ENCODE measurements at regions not wholly inside any gene's neighbourhood (a gene's known extent, or its start where the extent isn't known, plus 50 kb on each side); places are given as distances from the start of the nearest gene placed in this dataset.

DNA sequence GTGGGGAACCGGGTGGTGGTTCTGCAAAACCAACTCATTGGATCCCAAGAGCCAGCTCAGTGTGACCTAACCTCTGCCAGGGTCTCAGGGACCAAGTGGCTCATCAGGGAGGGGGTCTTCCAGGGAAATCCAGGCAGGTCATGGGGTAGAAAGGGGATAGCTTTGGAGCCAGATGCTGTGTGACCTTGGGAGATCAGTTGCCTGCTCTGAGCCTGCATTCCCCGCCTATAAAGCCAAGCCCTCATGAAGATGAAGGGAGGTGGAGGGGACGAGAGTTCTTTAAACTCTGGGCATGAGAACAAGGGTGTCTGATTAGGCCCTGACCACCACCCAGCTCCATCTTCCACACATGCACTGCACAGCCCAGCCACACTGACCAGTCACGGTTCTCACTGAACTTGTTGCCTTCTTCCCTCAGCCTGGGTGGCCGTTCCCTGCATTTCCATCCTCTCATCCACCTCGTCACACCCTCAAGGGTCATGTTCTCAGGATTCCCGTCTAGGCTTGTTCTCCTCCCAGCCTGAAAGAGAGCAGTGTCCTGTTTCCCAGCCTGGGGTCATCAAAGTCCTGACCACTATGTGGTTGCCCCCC lies 475.5 kb downstream of the TBC1D22A start:
- no peak for DNase-seq

DNA sequence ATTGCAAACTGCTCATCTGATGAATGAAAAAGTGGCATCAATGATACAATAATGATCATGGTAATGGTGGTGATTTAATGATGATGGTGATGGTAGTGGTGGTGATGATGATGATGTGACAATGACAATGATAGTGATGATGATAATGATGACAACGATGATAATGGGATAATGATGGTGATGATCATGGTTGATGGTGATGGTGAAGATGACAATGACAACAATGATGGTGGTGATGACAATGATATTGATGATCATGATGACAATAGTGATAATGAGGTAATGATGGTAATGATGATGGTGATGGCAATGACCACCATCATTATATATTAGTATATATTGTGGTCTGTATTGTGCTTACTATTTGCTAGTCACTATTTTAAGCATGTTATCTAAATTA lies 474.3 kb downstream of the TBC1D22A start:
- DNase-seq, result no peak

DNA sequence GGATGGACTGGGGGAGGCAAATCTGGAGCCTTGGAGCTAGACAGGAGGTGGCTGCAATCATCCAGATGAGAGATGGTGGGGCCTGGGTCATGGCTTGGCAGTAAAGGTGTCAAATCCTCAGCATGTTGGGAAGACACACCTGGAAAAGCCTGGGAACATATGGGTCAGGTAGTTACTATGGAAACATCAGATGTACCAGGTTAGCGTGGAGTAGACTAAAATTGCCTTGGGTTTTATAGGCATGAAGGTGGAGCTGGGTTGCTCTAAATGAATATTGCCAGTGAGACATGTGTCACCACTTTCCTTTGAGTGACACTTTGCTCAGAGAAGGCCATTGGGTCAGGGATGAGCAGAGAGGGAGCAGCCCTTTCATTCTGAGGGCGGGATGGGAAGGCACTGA lies 473.7 kb downstream of the TBC1D22A start:
- no peak for DNase-seq

DNA sequence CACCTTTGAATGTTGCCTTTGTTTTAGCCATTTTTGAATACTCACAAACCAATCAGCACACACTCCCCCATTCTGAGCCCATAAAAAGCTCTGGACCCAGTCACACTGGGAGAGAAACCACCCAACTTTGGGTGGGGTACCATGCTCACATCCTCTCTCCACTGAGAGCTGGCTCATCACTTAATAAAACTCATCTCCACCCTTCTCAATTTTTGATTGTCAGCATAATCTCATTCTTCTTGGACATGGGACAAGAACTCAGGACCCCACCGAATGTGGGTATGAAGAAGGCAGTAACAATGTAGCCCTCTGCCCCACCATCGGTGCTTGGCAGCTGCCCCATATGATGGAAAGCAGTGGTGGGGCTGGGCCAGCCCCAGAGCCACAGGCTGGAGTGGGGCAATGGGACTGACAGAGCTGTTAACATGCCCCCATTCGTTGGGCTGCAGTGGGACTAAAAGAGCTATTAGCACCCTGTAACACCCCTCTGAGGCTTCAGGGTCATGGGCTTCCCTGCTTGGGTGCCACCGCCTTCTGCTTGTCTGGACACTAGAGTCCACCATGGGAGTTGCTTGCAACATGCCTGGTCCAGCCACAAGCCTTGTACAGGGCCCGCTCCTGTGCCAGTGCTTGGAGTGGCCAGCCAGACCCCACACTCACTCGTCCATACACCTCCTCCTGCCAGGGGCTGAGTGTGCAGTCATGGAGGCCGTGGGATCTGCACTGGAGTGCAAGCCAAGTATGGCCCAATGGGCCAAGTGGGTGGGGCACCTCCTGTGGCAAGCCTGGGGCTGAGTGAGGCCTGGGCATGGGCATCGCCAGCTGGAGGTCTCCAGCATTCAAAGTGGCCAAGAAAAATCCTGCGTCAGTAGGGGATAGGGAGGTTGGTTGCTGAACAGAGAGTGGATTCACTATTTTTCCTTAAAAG lies 471.1 kb downstream of the TBC1D22A start:
- DNase-seq, result no peak

DNA sequence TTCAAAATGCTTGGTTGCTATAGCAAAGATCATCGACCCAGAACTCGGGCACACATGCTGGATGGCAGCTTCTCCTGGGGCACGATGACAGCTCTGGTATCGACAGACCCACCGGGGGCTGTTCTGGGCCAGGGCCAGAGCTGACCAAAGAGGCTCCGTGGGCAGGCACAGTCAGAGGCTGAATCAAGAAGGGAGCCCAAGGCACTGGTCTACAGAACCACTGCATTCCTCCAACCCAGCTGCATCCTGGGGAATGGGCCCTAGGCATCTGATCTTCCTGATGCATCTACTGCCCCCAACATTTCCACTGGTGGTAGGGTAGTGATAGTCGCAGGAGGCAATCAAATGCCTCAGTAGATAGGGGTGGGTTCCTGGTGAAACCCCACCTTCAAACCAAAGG lies 470.3 kb downstream of the TBC1D22A start:
- DNase-seq, result no peak

DNA sequence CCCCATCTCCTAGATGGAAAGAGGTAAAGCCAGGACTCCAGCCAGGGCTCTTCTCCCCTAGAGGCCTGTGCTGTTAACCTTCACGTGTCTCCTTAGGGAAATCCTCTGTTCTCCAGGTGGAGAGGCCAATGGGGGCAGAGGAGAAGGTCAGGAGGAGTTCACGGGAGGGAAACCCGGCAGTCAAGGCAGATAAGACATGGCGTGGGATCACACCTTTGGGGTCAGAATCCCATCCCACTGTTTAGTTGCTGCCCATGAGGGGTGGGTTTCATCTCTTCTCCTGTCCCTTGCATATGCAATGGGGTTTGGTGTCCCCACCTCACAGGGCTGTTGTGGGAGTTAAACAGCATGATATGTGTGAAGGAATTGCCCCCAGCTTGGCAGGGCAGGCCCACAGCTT lies 469.7 kb downstream of the TBC1D22A start:
- no peak for DNase-seq

DNA sequence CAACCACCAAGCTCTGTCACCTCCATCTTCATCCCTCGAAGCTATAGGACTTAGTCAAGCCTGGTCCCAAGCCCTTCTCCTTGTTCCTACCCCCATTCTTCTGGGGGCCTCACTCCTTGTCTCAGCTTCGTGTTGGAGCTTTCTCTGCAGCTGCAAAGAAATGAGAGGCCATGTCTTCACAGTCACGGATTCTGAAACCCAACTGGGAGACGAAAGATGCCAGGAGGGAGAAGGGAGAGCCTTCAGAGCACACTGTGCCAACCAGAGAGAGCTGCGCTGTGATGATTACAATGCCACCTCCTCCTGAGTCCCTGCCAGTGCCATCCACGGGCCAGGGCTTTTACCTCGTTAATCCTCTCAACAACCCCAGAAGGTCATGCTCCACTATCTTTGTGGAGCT lies 469.3 kb downstream of the TBC1D22A start:
- no peak for DNase-seq

DNA sequence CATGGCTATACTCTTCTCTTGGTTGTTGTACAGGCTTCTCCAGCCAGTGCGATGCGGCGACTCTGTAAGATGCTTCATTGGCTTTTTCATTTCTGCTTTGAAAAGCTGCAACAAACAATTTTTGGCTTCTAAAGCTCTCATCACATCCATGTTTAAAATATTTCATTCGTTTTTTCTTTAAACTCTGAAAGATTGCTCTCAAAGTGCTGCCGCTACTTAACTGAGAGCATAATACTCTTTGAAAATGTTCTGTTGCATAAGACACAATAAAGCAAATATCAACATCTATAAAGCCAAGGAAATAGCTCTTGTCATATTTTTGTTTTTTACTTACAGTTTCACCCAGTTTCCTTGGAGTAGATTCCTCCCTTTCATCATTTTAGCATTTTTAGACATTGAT lies 468.3 kb downstream of the TBC1D22A start:
- no peak for DNase-seq

DNA sequence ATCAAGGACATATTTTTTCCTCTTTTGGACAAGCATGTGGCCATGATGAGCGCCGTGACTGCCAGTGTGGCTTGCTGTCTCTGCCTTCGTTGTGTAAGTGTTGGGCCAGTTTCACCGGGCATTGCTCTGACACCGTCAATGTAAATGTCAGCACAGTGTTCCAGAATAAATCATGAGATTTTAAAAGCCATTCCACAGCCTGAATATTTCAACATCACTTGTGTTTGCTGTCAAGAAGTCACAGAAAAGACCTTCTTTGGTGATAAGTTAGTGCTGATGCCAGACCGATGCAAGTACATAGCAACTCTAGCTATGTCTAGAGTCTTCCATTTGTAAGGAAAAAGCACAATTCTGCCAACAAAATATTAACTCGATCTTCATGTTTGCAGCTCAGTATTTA lies 467.8 kb downstream of the TBC1D22A start:
- DNase-seq, result no peak

DNA sequence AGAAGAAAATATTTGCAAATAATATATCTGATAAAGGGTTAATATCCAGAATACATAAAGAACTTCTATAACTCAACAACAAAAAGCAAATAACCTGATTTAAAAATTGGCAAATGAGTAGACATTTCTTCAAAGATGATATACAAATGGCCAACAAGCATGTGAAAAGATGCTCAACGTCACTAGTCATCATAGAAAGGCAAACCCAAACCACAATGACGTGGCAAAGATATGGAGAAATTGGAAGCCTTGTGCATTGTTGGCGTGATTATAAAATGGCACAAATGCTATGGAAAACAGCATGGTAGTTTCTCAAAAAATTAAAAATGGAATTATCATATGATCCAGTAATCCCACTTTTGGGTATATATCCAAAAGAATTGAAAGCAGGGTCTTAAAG lies 466.3 kb downstream of the TBC1D22A start:
- no peak for DNase-seq

DNA sequence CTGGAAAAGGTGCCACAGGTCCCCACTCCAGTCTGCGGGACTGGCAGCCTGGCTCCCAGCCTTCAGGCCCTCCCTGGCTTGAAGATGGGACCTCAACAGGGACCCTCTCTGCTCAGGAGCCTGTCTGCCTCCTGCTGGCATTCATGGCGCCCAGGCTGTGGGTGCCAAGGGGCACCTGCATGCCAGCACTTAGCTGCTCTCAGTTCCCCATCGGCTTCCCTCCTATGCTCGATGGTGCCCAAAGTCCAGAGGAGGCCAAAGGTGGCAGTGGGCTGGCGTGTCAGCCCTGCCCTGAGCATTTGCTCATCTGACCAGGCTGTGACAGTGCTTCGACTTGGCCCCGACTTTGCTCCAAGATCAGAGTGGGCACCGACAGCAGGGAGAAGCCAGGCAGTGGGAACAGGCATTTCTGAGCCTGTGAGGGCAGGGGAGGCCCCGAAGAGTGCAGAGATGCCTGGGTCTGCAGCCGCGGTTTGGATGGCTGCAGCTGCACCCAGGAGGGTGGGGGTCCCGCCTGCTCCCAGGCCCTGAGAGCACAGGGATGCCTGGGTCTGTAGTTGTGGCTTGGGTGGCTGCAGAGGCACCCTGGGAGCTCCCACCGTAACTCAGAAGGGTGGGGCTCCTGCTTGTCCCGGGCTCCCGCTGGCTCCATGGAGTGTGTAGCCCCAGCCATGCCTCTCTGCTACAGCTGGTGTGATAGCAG lies 463.6 kb downstream of the TBC1D22A start:
- DNase-seq, result no peak

DNA sequence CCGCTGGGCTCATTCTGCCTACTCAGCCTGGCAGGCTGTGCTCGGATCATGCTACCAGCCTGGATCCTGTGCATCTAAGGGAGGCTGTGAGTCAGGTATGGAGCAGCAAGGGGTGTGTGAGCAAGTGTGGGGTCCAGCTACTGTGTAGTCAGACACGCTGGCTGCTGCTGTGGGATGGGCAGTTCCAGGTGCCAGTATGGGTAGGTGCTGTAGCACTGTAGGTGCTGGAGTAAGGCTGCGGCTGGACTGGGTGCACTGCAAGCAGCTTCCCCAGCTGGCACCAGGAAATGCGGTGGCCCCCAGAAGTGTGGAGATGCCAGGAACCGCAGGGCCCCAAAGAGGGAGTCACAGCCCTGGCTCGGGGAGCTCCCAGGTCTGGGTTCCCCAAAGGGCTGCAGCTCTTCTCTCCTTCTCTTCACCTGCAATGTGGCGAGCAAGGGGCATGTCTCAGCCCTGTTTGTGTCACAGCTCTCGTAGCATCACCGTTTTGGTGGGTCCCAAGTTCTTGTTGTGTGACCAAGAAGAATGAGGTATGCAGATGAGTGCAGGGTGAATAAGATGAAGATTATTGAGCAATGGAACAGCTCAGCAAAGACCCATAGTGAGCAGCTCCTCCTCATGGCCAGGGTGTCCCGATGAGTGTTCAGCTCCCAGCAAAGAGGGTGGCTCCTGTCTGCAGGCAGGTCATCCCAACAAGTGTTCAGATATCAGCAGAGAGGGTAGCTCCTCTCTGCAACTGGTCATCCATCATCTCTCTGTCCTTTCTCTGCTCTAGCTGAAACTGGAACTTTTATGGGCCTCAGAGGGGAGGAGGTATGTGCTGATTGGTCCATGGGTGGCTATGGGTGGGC lies 462.9 kb downstream of the TBC1D22A start:
- DNase-seq, result no peak
